PC-9 (cell line): ENCODE measurements at regions not wholly inside any gene's neighbourhood (a gene's known extent, or its start where the extent isn't known, plus 50 kb on each side); places are given as distances from the start of the nearest gene placed in this dataset.

Experiments used
- BruUV-seq: library from RNA; stranded (reverse); fragments of 400-500 nt; replicated peaks from 2 replicates; lab custom pipeline; 2021; lab: Mats Ljungman, UMichigan
- CTCF ChIA-PET: fragments of 300-600 bp; sonication (Branson Sonifier 250); formaldehyde crosslinking; loops from one replicate; lab custom pipeline; 2022; ENCODE audit warnings: antibody characterized with exemption; lab: Charles Lee
- POLR2A ChIA-PET: fragments of 300-600 bp; sonication (Branson Sonifier 250); formaldehyde crosslinking; loops from one replicate; lab custom pipeline; 2022; ENCODE audit warnings: antibody characterized with exemption; ENCODE audit not compliant: unreplicated experiment; lab: Charles Lee
- DNase-seq, 2 experiments: peaks; one replicate each; pipeline versions ENCODE4 v3.0.0 to v3.0.0-alpha.2; 2015 to 2022; ENCODE audit warnings: mixed read lengths in 1 of 2
- H2AFZ ChIP-seq: fragments of 200-600 bp; sonication (generic); 2 replicates; pipeline ENCODE4 v1.8.1; 2017; ENCODE audit warnings: antibody characterized with exemption
- H3F3A ChIP-seq: fragments of 200-600 bp; sonication (generic); 2 replicates; pipeline ENCODE4 v1.8.1; 2017; ENCODE audit warnings: antibody characterized with exemption, mild to moderate bottlenecking, low read depth; ENCODE audit not compliant: insufficient read depth
- H3K27ac ChIP-seq: fragments of 200-600 bp; sonication (generic); 2 replicates; pipeline ENCODE4 v1.6.1; 2016; ENCODE audit warnings: mixed run types
- H3K27me3 ChIP-seq: fragments of 200-600 bp; sonication (generic); 2 replicates; pipeline ENCODE4 v1.6.1; 2016; ENCODE audit warnings: low read depth, mixed run types; ENCODE audit not compliant: insufficient read depth
- H3K36me3 ChIP-seq: fragments of 200-600 bp; sonication (generic); 2 replicates; pipeline ENCODE4 v1.6.1; 2016; ENCODE audit warnings: low read depth, mixed run types
- H3K4me1 ChIP-seq: fragments of 200-600 bp; sonication (generic); replicated peaks from 2 replicates; pipeline ENCODE4 v1.6.1; 2016; ENCODE audit warnings: mixed run types; ENCODE audit not compliant: insufficient read depth
- H3K4me2 ChIP-seq: fragments of 200-600 bp; sonication (generic); 2 replicates; pipeline ENCODE4 v1.6.1; 2017; ENCODE audit warnings: mixed run types
- H3K4me3 ChIP-seq: fragments of 200-600 bp; sonication (generic); 2 replicates; pipeline ENCODE4 v1.6.1; 2016; ENCODE audit warnings: mixed run types
- H3K79me2 ChIP-seq: fragments of 200-600 bp; sonication (generic); 2 replicates; pipeline ENCODE4 v1.6.1; 2017; ENCODE audit warnings: low read depth, mixed run types
- H3K9me2 ChIP-seq: fragments of 200-600 bp; sonication (generic); 2 replicates; pipeline ENCODE4 v1.8.1; 2017; ENCODE audit warnings: mild to moderate bottlenecking; ENCODE audit not compliant: insufficient read depth
- H3K9me3 ChIP-seq: fragments of 200-600 bp; sonication (generic); 2 replicates; pipeline ENCODE4 v1.8.1; 2016; ENCODE audit warnings: low read depth; ENCODE audit not compliant: insufficient read depth
- H4K20me1 ChIP-seq: fragments of 200-600 bp; sonication (generic); 2 replicates; pipeline ENCODE4 v1.8.1; 2017; ENCODE audit not compliant: insufficient read depth
- EZH2 ChIP-seq: fragments of 200-600 bp; sonication (generic); IDR thresholded peaks from 2 replicates; pipeline ENCODE4 v1.8.0; 2017; ENCODE audit warnings: antibody characterized with exemption, low read depth
- intact Hi-C: fragments of 100-400 bp; cut with micrococcal nuclease; formaldehyde crosslinking; loops from one replicate; pipeline ENCODE4 v1.10.0; 2022; ENCODE audit not compliant: unreplicated experiment
- TF ChIP-seq, protein P1 (sequence below): fragments of 200-600 bp; sonication (generic); conservative IDR thresholded peaks from 2 replicates; pipeline ENCODE4 v1.6.1; 2017; ENCODE audit warnings: mixed run types, antibody characterized with exemption, mild to moderate bottlenecking, moderate library complexity

GRCh38 chr1:4056989-4057388 is 156.9 kb upstream of the C1orf174 start:
- no peak for TF ChIP-seq EZH2
- TF ChIP-seq, protein P1, sequence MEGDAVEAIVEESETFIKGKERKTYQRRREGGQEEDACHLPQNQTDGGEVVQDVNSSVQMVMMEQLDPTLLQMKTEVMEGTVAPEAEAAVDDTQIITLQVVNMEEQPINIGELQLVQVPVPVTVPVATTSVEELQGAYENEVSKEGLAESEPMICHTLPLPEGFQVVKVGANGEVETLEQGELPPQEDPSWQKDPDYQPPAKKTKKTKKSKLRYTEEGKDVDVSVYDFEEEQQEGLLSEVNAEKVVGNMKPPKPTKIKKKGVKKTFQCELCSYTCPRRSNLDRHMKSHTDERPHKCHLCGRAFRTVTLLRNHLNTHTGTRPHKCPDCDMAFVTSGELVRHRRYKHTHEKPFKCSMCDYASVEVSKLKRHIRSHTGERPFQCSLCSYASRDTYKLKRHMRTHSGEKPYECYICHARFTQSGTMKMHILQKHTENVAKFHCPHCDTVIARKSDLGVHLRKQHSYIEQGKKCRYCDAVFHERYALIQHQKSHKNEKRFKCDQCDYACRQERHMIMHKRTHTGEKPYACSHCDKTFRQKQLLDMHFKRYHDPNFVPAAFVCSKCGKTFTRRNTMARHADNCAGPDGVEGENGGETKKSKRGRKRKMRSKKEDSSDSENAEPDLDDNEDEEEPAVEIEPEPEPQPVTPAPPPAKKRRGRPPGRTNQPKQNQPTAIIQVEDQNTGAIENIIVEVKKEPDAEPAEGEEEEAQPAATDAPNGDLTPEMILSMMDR = no peak
- no peaks in the 10 kb centered on the region for H3K36me3 ChIP-seq
- H3K4me3 ChIP-seq = no peak overlapping the region
- CTCF ChIA-PET = no interaction called here
- H3K27me3 ChIP-seq = peaks cover 96% of the 10 kb centered on the region
- H3K27ac ChIP-seq = no peak overlapping the region
- H2AFZ ChIP-seq = no peak overlapping the region
- no peak for DNase-seq
- no peaks in the 10 kb centered on the region for H4K20me1 ChIP-seq
- POLR2A ChIA-PET = no interaction called here
- no peaks in the 10 kb centered on the region for H3K9me3 ChIP-seq
- H3F3A ChIP-seq = no peaks in the 10 kb centered on the region
- intact Hi-C loops = no loop called here
- no TSS peak for BruUV-seq
- no peaks in the 10 kb centered on the region for H3K9me2 ChIP-seq
- no peaks in the 10 kb centered on the region for H3K4me1 ChIP-seq
- H3K79me2 ChIP-seq = no peaks in the 10 kb centered on the region
- H3K4me2 ChIP-seq = no peak overlapping the region

DNA sequence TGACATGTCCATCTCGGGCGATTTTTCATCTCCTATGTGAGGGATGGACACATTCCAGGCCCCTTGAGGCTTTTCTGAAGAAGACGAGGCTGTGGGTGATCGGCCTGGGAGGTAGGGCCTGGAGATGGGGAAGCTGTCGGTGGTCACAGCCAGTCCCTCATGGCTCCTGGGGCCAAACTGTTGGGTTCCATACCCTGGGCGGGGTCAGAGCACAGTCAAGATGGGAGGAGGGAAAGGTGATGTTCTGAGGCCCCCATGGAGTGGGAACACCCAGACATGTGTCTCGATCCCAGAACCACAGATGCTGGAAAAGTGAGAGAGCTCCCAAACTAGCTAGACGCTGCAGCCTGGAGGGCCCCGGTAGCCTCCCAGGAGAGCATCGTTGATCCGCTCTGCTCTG is 157.5 kb upstream of the C1orf174 start:
- DNase-seq = no peak
- H3K4me1 ChIP-seq = no peaks in the 10 kb centered on the region
- no peaks in the 10 kb centered on the region for H3F3A ChIP-seq
- intact Hi-C loops = no loop called here
- no peaks in the 10 kb centered on the region for H4K20me1 ChIP-seq
- peaks cover 98% of the 10 kb centered on the region for H3K27me3 ChIP-seq
- H3K79me2 ChIP-seq = no peaks in the 10 kb centered on the region
- H3K27ac ChIP-seq = no peak overlapping the region
- BruUV-seq = no TSS peak
- no peak overlapping the region for H2AFZ ChIP-seq
- ChIA-PET POLR2A (no interaction called here), CTCF (no interaction called here)
- TF ChIP-seq EZH2 = no peak
- TF ChIP-seq, protein P1 = no peak
- no peaks in the 10 kb centered on the region for H3K9me2 ChIP-seq
- H3K4me3 ChIP-seq = no peak overlapping the region
- no peaks in the 10 kb centered on the region for H3K36me3 ChIP-seq
- no peaks in the 10 kb centered on the region for H3K9me3 ChIP-seq
- H3K4me2 ChIP-seq = no peak overlapping the region

- no peak for TF ChIP-seq EZH2
- TF ChIP-seq, protein P1 = no peak
- DNase-seq = no peak
- no peaks in the 10 kb centered on the region for H3K4me1 ChIP-seq
- H2AFZ ChIP-seq = no peak overlapping the region
- no peaks in the 10 kb centered on the region for H3K36me3 ChIP-seq
- CTCF ChIA-PET = no interaction called here
- no TSS peak for BruUV-seq
- H3K9me2 ChIP-seq = no peaks in the 10 kb centered on the region
- no peak overlapping the region for H3K27ac ChIP-seq
- H3K79me2 ChIP-seq = no peaks in the 10 kb centered on the region
- H3K4me2 ChIP-seq = no peak overlapping the region
- POLR2A ChIA-PET = no interaction called here
- H3K4me3 ChIP-seq = no peak overlapping the region
- no peaks in the 10 kb centered on the region for H3F3A ChIP-seq
- no peaks in the 10 kb centered on the region for H3K9me3 ChIP-seq
- intact Hi-C loops = no loop called here
- no peaks in the 10 kb centered on the region for H4K20me1 ChIP-seq
- H3K27me3 ChIP-seq = peaks cover 98% of the 10 kb centered on the region
These were observed 158.1 kb upstream of the C1orf174 start for GRCh38 chr1:4058122-4058521.
